HCT116 (cell line): ENCODE measurements at regions not wholly inside any gene's neighbourhood (a gene's known extent, or its start where the extent isn't known, plus 50 kb on each side); places are given as distances from the start of the nearest gene placed in this dataset.

Experiments
- EZH2phosphoT487 ChIP-seq: fragments of 200-600 bp; IDR thresholded peaks from 2 replicates; pipeline ENCODE4 v1.6.1; 2018; ENCODE audit warnings: antibody characterized with exemption, borderline replicate concordance
- POLR2A ChIP-seq: IDR thresholded peaks from 2 replicates; pipeline ENCODE4 v1.7.0; 2011; ENCODE audit warnings: borderline replicate concordance; ENCODE audit not compliant: insufficient read depth, insufficient read length; ENCODE audit errors: extremely low read depth
- POLR2AphosphoS5 ChIP-seq: IDR thresholded peaks from 2 replicates; pipeline ENCODE4 v1.6.1; 2011; ENCODE audit warnings: mild to moderate bottlenecking, low read depth, low read length, moderate library complexity
- REST ChIP-seq: IDR thresholded peaks from 2 replicates; pipeline ENCODE4 v1.6.1; 2012; ENCODE audit warnings: low read depth

GRCh38 chr3:24741506-24741905, 246.9 kb upstream of the THRB start:
- TF ChIP-seq POLR2A (no peak), POLR2AphosphoS5 (no peak), REST (no peak), EZH2phosphoT487 (no peak)
